GM23338 (cell line): ENCODE measurements at regions not wholly inside any gene's neighbourhood (a gene's known extent, or its start where the extent isn't known, plus 50 kb on each side); places are given as distances from the start of the nearest gene placed in this dataset.

ENCODE experiments used
- CTCF ChIP-seq, 2 experiments: fragments of 200-600 bp in 1 of 2; sonication (generic) in 1 of 2; conservative IDR thresholded peaks; 2 replicates each; pipeline versions ENCODE4 v1.5.1 to v1.6.1; 2016 to 2017; ENCODE audit warnings: antibody characterized with exemption in 2 of 2, low read depth in 2 of 2, mild to moderate bottlenecking in 2 of 2, moderate library complexity in 1 of 2
- EZH2 ChIP-seq: fragments of 200-600 bp; sonication (generic); IDR thresholded peaks from one replicate; pipeline ENCODE4 v1.8.0; 2017; ENCODE audit warnings: antibody characterized with exemption, mild to moderate bottlenecking, low read depth; ENCODE audit not compliant: unreplicated experiment
- EZH2phosphoT487 ChIP-seq: fragments of 200-600 bp; sonication (generic); IDR thresholded peaks from one replicate; pipeline ENCODE4 v1.8.1; 2018; ENCODE audit warnings: antibody characterized with exemption; ENCODE audit not compliant: unreplicated experiment
- JUNB ChIP-seq: IDR thresholded peaks from one replicate; pipeline ENCODE4 v1.6.1; 2016; ENCODE audit warnings: antibody characterized with exemption; ENCODE audit not compliant: unreplicated experiment
- POLR2AphosphoS5 ChIP-seq: IDR thresholded peaks from 2 replicates; pipeline ENCODE4 v1.6.1; 2016; ENCODE audit warnings: antibody characterized with exemption, low read depth
- REST ChIP-seq: IDR thresholded peaks from one replicate; pipeline ENCODE4 v1.6.1; 2018; ENCODE audit warnings: antibody characterized with exemption; ENCODE audit not compliant: unreplicated experiment

GRCh38 chr6:140036196-140036595, 661.7 kb upstream of the CITED2 start:
- TF ChIP-seq JUNB (no peak), CTCF (conservative IDR thresholded peaks at IDR 0.05; ENCODE audit: low read depth in 2 of 2) (no peak), POLR2AphosphoS5 (no peak), EZH2phosphoT487 (no peak), EZH2 (no peak), REST (no peak)
